OCI-LY7 (cell line): ENCODE measurements at regions not wholly inside any gene's neighbourhood (a gene's known extent, or its start where the extent isn't known, plus 50 kb on each side); places are given as distances from the start of the nearest gene placed in this dataset.

Experiments
- CTCF ChIP-seq: fragments of 200-600 bp; sonication (generic); conservative IDR thresholded peaks from 2 replicates; pipeline ENCODE4 v1.5.1; 2014; ENCODE audit warnings: mild to moderate bottlenecking, antibody characterized with exemption, low read length, moderate library complexity, mixed read lengths
- EZH2phosphoT487 ChIP-seq: fragments of 200-600 bp; sonication (generic); IDR thresholded peaks from 2 replicates; pipeline ENCODE4 v1.6.1; 2018; ENCODE audit warnings: low read depth, borderline replicate concordance, mild to moderate bottlenecking, mixed run types, antibody characterized with exemption, low read length, moderate library complexity, mixed read lengths

- TF ChIP-seq CTCF (no peak), EZH2phosphoT487 (no peak)
Observed at GRCh38 chr11:110362971-110363509, 66.6 kb upstream of the RDX start.
